MCF 10A (cell line): ENCODE measurements at regions not wholly inside any gene's neighbourhood (a gene's known extent, or its start where the extent isn't known, plus 50 kb on each side); places are given as distances from the start of the nearest gene placed in this dataset.
A peak's percentile ranks its signal among the peaks of the same experiment; 100 is the strongest.

Experiments used
- BruUV-seq: library from RNA; stranded (reverse); fragments of 400-500 nt; replicated peaks from 2 replicates; lab custom pipeline; 2021; lab: Mats Ljungman, UMichigan
- CTCF ChIA-PET: fragments of 300-600 bp; sonication (Branson Sonifier 250); formaldehyde crosslinking; extraction: SDS; loops from one replicate; lab custom pipeline; 2021; ENCODE audit warnings: antibody characterized with exemption, inconsistent platforms; lab: Yijun Ruan, JAX
- POLR2A ChIA-PET: fragments of 300-600, 350-650 bp; sonication (Branson Sonifier 250); formaldehyde crosslinking; extraction: SDS; loops from one replicate; lab custom pipeline; 2020; ENCODE audit warnings: antibody characterized with exemption, inconsistent platforms; lab: Yijun Ruan, JAX
- DNase-seq: peaks from one replicate; pipeline ENCODE4 v3.0.0-alpha.2; 2018; ENCODE audit not compliant: unreplicated experiment
- H3K27ac Mint-ChIP-seq: one replicate; pipeline ENCODE4 v1.8.0; 2022; ENCODE audit warnings: mild to moderate bottlenecking, low read depth, mixed read lengths; ENCODE audit not compliant: unreplicated experiment
- H3K27me3 Mint-ChIP-seq: one replicate; pipeline ENCODE4 v1.8.0; 2022; ENCODE audit warnings: mixed read lengths; ENCODE audit not compliant: insufficient read depth, unreplicated experiment
- H3K36me3 Mint-ChIP-seq: one replicate; pipeline ENCODE4 v1.8.0; 2022; ENCODE audit warnings: mild to moderate bottlenecking, moderate library complexity, mixed read lengths; ENCODE audit not compliant: insufficient read depth, unreplicated experiment
- H3K4me1 Mint-ChIP-seq: one replicate; pipeline ENCODE4 v1.8.0; 2022; ENCODE audit warnings: mixed read lengths; ENCODE audit not compliant: insufficient read depth, unreplicated experiment
- H3K4me3 Mint-ChIP-seq: one replicate; pipeline ENCODE4 v1.8.0; 2022; ENCODE audit warnings: mild to moderate bottlenecking, moderate library complexity, mixed read lengths; ENCODE audit not compliant: unreplicated experiment
- H3K9me3 Mint-ChIP-seq: one replicate; pipeline ENCODE4 v1.8.0; 2022; ENCODE audit warnings: mixed read lengths; ENCODE audit not compliant: unreplicated experiment
- intact Hi-C: fragments of 100-400 bp; cut with micrococcal nuclease; formaldehyde crosslinking; loops from 2 replicates; pipeline ENCODE4 v1.14.1; 2022
- TF ChIP-seq, protein P1 (sequence below): fragments of 200-600 bp; IDR thresholded peaks from one replicate; pipeline ENCODE4 v1.8.0; 2022; ENCODE audit warnings: antibody characterized with exemption, mild to moderate bottlenecking; ENCODE audit not compliant: unreplicated experiment

DNA sequence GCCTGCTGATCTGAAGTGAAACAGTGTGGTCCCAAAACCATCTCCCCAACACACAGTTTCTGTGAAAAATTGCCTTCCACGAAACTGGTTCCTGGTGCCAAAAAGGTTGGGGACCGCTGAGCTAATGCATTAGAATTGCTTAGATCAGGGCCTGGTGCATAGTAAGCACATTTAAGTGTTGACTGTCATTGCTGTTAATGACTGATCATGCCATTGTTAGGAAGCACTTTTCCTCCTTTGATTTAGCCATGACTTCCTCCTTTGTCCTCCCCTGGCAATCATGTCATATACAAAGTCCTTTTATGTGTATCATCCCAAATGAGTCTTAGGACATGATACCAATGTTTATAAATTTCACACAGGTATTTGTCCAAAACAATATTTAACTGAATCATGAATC, 81.5 kb upstream of the ATP11B start:
- no peaks in the 10 kb centered on the region for H3K9me3 Mint-ChIP-seq
- no peaks in the 10 kb centered on the region for H3K36me3 Mint-ChIP-seq
- no peak overlapping the region for H3K4me3 Mint-ChIP-seq
- BruUV-seq = no TSS peak
- ChIA-PET CTCF (interaction anchor here (0.6 to 3.5 kb wide), 14 partner anchors 10 to 1003 kb away, joined by 3 to 25 read pairs (median 4); no protein-coding TSS in a partner anchor), POLR2A (no interaction called here)
- no peaks in the 10 kb centered on the region for H3K4me1 Mint-ChIP-seq
- intact Hi-C loops = loop anchor here (2.0 to 10.0 kb wide), 3 partner anchors 83 to 675 kb away; partner anchors contain the start of genes ATP11B and MCCC1
- no peaks in the 10 kb centered on the region for H3K27me3 Mint-ChIP-seq
- H3K27ac Mint-ChIP-seq = no peak overlapping the region
- no peak for DNase-seq
- TF ChIP-seq, protein P1, sequence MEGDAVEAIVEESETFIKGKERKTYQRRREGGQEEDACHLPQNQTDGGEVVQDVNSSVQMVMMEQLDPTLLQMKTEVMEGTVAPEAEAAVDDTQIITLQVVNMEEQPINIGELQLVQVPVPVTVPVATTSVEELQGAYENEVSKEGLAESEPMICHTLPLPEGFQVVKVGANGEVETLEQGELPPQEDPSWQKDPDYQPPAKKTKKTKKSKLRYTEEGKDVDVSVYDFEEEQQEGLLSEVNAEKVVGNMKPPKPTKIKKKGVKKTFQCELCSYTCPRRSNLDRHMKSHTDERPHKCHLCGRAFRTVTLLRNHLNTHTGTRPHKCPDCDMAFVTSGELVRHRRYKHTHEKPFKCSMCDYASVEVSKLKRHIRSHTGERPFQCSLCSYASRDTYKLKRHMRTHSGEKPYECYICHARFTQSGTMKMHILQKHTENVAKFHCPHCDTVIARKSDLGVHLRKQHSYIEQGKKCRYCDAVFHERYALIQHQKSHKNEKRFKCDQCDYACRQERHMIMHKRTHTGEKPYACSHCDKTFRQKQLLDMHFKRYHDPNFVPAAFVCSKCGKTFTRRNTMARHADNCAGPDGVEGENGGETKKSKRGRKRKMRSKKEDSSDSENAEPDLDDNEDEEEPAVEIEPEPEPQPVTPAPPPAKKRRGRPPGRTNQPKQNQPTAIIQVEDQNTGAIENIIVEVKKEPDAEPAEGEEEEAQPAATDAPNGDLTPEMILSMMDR = no peak

DNA sequence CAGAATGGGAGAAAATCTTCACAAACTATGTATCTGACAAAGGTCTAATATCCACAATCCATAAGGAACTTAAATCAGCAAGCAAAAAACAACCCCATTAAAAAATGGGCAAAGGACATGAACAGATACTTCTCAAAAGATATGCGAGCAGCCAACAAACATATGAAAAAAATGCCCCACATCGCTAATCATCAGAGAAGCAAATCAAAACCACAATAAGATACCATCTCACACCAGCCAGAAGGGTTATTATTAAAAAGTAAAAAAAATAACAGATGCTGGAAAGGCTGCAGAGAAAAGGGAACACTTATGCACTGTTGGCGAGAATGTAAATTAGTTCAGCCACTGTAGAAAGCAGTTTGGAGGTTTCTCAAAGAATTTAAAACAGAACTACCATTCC, 80.2 kb upstream of the ATP11B start:
- no peaks in the 10 kb centered on the region for H3K27me3 Mint-ChIP-seq
- TF ChIP-seq, protein P1 = no peak
- no peak for DNase-seq
- POLR2A ChIA-PET = no interaction called here
- no peak overlapping the region for H3K27ac Mint-ChIP-seq
- CTCF ChIA-PET = interaction anchor here (0.7 to 4.8 kb wide), 13 partner anchors 8 to 197 kb away, joined by 3 to 28 read pairs (median 7); no protein-coding TSS in a partner anchor
- no TSS peak for BruUV-seq
- H3K4me1 Mint-ChIP-seq = no peaks in the 10 kb centered on the region
- no peak overlapping the region for H3K4me3 Mint-ChIP-seq
- no peaks in the 10 kb centered on the region for H3K36me3 Mint-ChIP-seq
- H3K9me3 Mint-ChIP-seq = no peaks in the 10 kb centered on the region
- intact Hi-C loops = loop anchor here (10.0 kb wide), 2 partner anchors 82 to 382 kb away; partner anchors contain the start of genes ATP11B and MCCC1

DNA sequence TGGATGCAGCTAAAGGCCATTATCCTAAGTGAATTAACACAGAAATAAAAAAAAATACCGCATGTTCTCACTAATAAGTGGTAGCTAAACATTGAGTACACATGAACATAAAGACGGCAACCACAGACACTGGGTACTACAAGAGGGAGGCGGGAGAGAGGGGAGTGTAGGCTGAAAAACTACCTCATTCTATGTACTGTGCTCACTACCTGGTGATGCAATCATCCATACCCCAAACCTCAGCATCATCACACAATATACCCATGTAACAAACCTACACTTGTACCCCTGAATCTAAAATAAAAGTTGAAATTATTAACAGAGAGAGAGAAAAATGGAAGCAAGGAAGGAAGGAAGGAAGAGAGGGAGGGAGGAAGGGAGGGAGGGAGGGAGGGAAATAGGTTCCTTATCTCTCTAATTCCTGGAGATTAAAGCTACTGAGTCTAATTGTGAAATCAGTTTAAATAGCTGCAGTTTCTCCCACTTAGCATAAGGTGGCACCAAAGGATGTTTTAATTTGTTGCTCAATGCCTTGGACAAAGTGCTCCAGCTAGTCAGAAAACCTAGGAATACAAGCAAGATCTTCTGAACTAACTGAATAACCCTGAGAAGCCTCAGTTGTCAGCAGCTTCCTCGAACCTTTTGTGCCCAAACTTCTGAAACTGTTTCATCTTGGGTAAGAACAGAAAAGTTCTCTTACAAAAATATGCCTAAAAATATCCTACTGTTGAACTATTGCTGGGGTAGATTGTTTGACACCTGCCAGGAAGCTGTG, 79.4 kb upstream of the ATP11B start:
- intact Hi-C loops = loop anchor here (1.0 to 10.0 kb wide), 3 partner anchors 81 to 381 kb away; partner anchors contain the start of genes ATP11B and MCCC1
- ChIA-PET CTCF (interaction anchor here (0.5 to 4.8 kb wide), 23 partner anchors 10 to 1802 kb away, joined by 3 to 28 read pairs (median 4); partner anchors contain the start of gene FXR1), POLR2A (interaction anchor here (1.6 to 1.7 kb wide), 2 partner anchors 27 to 80 kb away, joined by 4 to 20 read pairs; partner anchors contain the start of gene ATP11B)
- Mint-ChIP-seq H3K4me1 (no peaks in the 10 kb centered on the region), H3K4me3 (no peak overlapping the region), H3K9me3 (no peaks in the 10 kb centered on the region), H3K27me3 (no peaks in the 10 kb centered on the region), H3K36me3 (no peaks in the 10 kb centered on the region), H3K27ac (no peak overlapping the region)
- DNase-seq = peak; percentile 77
- TF ChIP-seq, protein P1 = peak; percentile 68
- BruUV-seq = no TSS peak

DNA sequence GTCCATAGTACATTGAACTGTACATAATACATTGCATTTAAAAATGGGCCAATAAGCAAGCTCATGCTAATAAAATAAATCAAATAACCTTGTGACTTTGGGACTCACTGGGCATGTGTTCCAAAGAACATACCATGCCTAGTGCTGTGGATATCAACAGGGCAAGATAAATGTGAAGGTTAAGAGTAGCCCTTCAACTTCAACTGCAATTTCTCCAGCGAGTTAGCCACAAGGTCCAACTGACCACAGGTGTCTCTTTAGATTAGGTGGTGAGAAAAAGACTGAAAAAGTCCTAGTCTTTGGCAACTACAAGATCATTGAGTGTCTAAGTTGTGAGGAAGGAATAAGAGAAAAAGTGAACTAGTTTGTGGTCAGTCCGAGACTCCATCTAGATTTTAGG, 78.3 kb upstream of the ATP11B start:
- TF ChIP-seq, protein P1 = no peak
- BruUV-seq = no TSS peak
- H3K36me3 Mint-ChIP-seq = no peaks in the 10 kb centered on the region
- no peaks in the 10 kb centered on the region for H3K4me1 Mint-ChIP-seq
- no peak overlapping the region for H3K27ac Mint-ChIP-seq
- no peak for DNase-seq
- ChIA-PET CTCF (interaction anchor here (0.5 to 4.8 kb wide), 17 partner anchors 9 to 871 kb away, joined by 3 to 28 read pairs (median 3); no protein-coding TSS in a partner anchor), POLR2A (interaction anchor here (0.5 to 1.7 kb wide), 4 partner anchors 26 to 146 kb away, joined by 3 to 20 read pairs (median 4); partner anchors contain the start of gene ATP11B)
- H3K4me3 Mint-ChIP-seq = no peak overlapping the region
- intact Hi-C loops = loop anchor here (10.0 kb wide), 2 partner anchors 80 to 380 kb away; partner anchors contain the start of genes ATP11B and MCCC1
- no peaks in the 10 kb centered on the region for H3K9me3 Mint-ChIP-seq
- H3K27me3 Mint-ChIP-seq = no peaks in the 10 kb centered on the region
